ENCODE measurements at regions not wholly inside any gene's neighbourhood (a gene's known extent, or its start where the extent isn't known, plus 50 kb on each side); places are given as distances from the start of the nearest gene placed in this dataset.

DNA sequence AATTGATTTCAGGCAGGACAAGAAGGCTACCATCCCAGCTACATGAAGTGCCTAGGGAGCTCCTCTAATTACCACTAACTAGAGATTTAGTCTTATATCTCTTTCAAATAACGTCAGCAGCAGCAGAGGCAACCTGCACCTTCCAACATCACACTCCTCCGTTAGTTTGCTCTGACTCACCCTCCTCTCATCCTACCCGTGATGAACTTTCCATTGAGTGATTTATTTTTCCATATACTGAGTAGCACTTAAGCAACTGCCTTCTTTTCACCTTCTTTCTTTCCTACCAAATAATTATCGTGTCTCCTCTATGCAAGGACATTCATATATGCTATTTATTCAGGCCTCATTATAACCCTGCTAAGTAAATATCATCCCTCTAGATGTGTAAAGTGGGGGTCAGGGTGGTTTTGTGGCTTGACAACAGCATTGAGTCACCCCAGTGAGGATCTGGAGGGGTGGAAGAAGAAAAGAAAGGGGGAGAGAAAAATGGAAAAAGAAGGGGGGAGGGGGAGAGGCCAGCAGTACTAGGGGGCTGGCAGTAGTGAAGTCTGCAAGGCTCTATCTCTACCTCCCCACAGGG is 64.6 kb upstream of the CAST start:
- TF ChIP-seq, protein P1, sequence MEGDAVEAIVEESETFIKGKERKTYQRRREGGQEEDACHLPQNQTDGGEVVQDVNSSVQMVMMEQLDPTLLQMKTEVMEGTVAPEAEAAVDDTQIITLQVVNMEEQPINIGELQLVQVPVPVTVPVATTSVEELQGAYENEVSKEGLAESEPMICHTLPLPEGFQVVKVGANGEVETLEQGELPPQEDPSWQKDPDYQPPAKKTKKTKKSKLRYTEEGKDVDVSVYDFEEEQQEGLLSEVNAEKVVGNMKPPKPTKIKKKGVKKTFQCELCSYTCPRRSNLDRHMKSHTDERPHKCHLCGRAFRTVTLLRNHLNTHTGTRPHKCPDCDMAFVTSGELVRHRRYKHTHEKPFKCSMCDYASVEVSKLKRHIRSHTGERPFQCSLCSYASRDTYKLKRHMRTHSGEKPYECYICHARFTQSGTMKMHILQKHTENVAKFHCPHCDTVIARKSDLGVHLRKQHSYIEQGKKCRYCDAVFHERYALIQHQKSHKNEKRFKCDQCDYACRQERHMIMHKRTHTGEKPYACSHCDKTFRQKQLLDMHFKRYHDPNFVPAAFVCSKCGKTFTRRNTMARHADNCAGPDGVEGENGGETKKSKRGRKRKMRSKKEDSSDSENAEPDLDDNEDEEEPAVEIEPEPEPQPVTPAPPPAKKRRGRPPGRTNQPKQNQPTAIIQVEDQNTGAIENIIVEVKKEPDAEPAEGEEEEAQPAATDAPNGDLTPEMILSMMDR (IDR thresholded peaks at IDR 0.05; ENCODE audit: insufficient read depth, low read length, poor library complexity, severe bottlenecking), result no peak
- Histone ChIP-seq H3K4me3 (replicated peaks; ENCODE audit: low read depth, low read length) (no peak overlapping the region), H3K27me3 (replicated peaks; ENCODE audit: control insufficient read depth, insufficient read depth, low read length) (no peaks in the 10 kb centered on the region), H3K36me3 (ENCODE audit: control insufficient read depth, insufficient read depth, low read length) (no peaks in the 10 kb centered on the region)
- no peak for DNase-seq (ENCODE audit: extremely low read depth, insufficient read length)

DNA sequence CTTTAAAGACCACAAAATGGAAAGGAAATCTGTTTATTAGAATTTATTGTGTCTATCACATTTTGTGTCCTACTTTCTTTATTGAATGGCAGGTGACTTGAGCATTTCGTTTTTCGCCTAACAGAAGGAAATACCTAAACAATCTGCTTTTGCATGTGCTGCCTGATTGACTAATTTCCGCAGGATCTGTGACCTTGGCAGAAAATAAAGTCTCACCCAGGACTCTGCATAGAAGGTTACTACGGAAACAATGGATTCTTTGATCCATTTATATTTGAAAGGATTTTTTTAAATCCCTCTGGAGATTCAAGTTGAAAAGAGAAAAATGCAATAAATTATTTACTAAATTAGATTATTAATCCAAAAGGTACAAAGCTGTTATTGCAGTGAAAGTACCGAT is 61.0 kb upstream of the CAST start:
- no peaks in the 10 kb centered on the region for H3K27me3 ChIP-seq (replicated peaks; ENCODE audit: control insufficient read depth, insufficient read depth, low read length)
- no peak overlapping the region for H3K4me3 ChIP-seq (replicated peaks; ENCODE audit: low read depth, low read length)
- TF ChIP-seq, protein P1 (IDR thresholded peaks at IDR 0.05; ENCODE audit: insufficient read depth, low read length, poor library complexity, severe bottlenecking), result no peak
- DNase-seq (ENCODE audit: extremely low read depth, insufficient read length), result no peak
- H3K36me3 ChIP-seq (ENCODE audit: control insufficient read depth, insufficient read depth, low read length), result no peaks in the 10 kb centered on the region

DNA sequence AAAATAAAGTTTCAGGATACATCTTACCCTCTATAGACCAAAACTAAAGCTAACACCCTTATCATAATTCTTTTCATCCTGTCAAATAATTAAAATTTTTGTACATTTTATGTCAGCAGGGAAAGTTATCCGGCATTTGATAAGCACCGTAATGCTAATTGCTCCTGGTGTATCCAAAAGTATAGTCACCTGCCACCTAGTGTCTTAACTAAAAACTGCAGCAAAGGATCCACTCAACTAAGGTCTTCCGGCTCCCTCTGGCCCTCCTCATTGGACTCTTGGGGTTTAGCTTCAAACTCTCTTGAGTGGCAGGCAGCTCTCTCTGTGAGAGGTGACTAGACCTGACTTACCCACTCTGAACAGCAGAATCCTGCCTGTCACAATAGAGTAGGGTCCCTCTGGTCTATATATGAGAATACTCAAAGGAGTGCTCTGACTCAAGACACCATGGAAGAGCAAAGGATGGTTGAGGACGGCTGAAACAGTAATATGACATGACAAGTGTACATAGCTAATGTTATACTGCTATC is 60.4 kb upstream of the CAST start:
- TF ChIP-seq, protein P1 (IDR thresholded peaks at IDR 0.05; ENCODE audit: insufficient read depth, low read length, poor library complexity, severe bottlenecking), result peak; percentile 78
- H3K4me3 ChIP-seq (replicated peaks; ENCODE audit: low read depth, low read length), result no peak overlapping the region
- DNase-seq (ENCODE audit: extremely low read depth, insufficient read length), result peak; percentile 6
- H3K27me3 ChIP-seq (replicated peaks; ENCODE audit: control insufficient read depth, insufficient read depth, low read length), result no peaks in the 10 kb centered on the region
- H3K36me3 ChIP-seq (ENCODE audit: control insufficient read depth, insufficient read depth, low read length), result no peaks in the 10 kb centered on the region

DNA sequence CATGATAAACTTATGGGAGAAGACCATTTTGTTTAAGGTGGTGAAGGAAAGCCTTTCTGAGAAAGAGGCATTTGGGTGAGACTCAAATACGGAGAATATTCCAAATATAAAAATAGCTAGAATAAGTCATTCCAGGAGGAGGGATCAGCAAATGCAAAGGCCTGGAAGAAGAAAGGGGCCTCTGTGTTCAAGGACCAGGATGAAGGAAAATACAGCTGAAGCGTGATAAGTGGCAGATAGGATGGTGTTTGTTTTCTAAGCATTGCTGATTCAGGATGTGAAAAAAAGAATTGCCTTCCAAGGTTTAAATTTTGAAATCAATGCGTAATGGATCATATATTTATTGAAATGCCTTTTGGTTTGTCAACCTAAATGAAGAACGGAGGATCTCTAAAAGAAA is 59.4 kb upstream of the CAST start:
- TF ChIP-seq, protein P1 (IDR thresholded peaks at IDR 0.05; ENCODE audit: insufficient read depth, low read length, poor library complexity, severe bottlenecking), result no peak
- H3K36me3 ChIP-seq (ENCODE audit: control insufficient read depth, insufficient read depth, low read length), result no peaks in the 10 kb centered on the region
- DNase-seq (ENCODE audit: extremely low read depth, insufficient read length), result no peak
- no peak overlapping the region for H3K4me3 ChIP-seq (replicated peaks; ENCODE audit: low read depth, low read length)
- H3K27me3 ChIP-seq (replicated peaks; ENCODE audit: control insufficient read depth, insufficient read depth, low read length), result no peaks in the 10 kb centered on the region

DNA sequence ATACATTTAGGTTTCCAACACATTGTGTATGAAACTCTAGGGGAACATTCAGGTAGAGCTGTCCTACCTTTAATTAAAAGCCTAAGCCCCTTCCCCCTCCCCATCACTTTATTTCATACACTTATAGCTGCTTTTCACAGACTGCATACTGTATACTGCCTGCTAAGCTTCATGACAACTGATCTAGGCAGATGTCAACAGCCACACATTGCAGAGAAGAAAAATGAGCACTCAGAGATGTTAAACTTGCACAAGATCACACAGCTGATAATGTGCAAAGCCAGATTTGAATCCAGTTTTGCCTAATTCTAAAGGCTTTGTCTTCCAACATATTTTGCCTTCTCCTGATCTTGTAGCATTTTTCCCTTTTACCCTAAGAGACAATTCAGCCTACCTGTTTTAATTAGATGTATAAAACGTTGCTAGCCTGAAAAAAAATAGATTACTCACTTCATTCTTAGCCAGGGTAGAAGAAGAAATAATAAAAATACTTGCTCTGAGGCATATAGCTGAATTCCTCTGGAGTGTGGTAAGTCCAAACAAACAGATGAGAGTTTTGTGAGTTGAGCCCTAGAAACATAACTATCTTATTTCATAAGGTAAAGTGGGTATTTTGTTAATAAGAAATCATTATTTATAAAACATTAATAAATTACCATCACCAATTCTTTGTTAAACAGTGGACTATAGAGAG is 56.9 kb upstream of the CAST start:
- DNase-seq (ENCODE audit: extremely low read depth, insufficient read length), result no peak
- no peak overlapping the region for H3K4me3 ChIP-seq (replicated peaks; ENCODE audit: low read depth, low read length)
- TF ChIP-seq, protein P1 (IDR thresholded peaks at IDR 0.05; ENCODE audit: insufficient read depth, low read length, poor library complexity, severe bottlenecking), result no peak

More for the DNA sequence above, 56.9 kb upstream of the CAST start:
- H3K27me3 ChIP-seq (replicated peaks; ENCODE audit: control insufficient read depth, insufficient read depth, low read length), result no peaks in the 10 kb centered on the region
- H3K36me3 ChIP-seq (ENCODE audit: control insufficient read depth, insufficient read depth, low read length), result no peaks in the 10 kb centered on the region

Measured in GM06990 (cell line).